D721Med (cell line): ENCODE measurements at regions not wholly inside any gene's neighbourhood (a gene's known extent, or its start where the extent isn't known, plus 50 kb on each side); places are given as distances from the start of the nearest gene placed in this dataset.
"Not testable (repeated sequence)": the region's sequence is repeated elsewhere in the genome, so short reads cannot be mapped to it uniquely, and the experiment has no call there.

Experiments used
- DNase-seq: peaks from one replicate; pipeline ENCODE4 v3.0.0; 2011; ENCODE audit warnings: low spot score; ENCODE audit not compliant: insufficient read length
- FAIRE-seq: peaks from 2 replicates; lab custom pipeline; 2011; peaks lifted over from hg19 to GRCh38; lab: Jason Lieb, UNC
- TF ChIP-seq, protein P1 (sequence below): IDR thresholded peaks from 2 replicates; pipeline ENCODE4 v1.5.1; 2012; ENCODE audit warnings: mild to moderate bottlenecking, control low read depth; ENCODE audit not compliant: insufficient read depth; ENCODE audit errors: missing control alignments

DNA sequence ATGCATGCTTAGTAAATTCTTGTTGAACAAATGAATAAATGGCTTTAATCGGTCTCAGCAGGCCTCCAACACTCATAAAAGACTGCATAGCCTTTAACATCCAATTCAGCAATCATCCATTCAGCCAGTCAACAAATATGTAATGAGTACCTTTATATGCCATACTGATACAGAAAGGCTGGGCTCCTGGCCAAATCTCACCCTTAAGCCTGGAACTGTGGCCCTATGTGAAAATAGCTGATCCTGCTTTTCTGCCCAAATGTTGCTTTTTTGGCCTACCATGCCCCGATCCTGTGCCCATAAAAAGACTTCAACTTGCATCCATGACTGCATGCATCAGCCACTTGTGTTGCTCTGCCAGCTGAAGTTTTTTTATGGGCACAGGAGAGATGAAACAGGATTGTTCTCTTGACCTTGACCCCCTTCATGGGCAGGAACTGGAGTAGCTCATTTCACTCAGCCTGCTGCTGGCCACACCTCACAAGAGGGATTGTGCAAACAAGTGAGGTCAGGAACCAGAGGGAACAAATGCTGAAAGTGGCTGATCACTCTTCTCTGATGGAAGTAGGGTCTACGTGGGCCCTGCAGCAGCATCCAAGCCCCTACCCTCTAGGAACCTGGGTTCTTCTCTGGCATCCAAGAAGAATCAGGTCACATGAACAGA is 75.6 kb downstream of the NPY1R start:
- DNase-seq (no peak), FAIRE-seq (no peak)
- TF ChIP-seq, protein P1, sequence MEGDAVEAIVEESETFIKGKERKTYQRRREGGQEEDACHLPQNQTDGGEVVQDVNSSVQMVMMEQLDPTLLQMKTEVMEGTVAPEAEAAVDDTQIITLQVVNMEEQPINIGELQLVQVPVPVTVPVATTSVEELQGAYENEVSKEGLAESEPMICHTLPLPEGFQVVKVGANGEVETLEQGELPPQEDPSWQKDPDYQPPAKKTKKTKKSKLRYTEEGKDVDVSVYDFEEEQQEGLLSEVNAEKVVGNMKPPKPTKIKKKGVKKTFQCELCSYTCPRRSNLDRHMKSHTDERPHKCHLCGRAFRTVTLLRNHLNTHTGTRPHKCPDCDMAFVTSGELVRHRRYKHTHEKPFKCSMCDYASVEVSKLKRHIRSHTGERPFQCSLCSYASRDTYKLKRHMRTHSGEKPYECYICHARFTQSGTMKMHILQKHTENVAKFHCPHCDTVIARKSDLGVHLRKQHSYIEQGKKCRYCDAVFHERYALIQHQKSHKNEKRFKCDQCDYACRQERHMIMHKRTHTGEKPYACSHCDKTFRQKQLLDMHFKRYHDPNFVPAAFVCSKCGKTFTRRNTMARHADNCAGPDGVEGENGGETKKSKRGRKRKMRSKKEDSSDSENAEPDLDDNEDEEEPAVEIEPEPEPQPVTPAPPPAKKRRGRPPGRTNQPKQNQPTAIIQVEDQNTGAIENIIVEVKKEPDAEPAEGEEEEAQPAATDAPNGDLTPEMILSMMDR, result no peak

DNA sequence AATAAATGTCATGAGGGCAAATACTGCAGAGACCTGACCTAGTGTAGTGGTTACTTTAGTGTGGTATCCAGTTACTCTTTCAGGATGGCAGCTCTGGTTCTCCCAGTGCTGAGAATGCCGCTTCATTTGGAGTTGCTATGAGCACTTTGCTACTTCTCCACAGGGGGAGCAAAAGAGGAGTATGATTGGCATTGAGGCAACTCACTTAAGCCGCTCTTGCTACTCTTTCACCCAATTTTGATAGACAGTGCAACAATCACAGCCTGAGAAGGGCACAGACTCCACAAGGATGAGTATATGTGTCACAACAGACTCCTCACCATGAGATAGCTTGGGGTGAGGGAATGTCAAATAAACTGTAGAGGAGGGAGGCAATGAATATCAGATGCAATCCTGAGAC is 81.2 kb downstream of the NPY1R start:
- DNase-seq (no peak), FAIRE-seq (no peak)
- TF ChIP-seq, protein P1, result no peak

DNA sequence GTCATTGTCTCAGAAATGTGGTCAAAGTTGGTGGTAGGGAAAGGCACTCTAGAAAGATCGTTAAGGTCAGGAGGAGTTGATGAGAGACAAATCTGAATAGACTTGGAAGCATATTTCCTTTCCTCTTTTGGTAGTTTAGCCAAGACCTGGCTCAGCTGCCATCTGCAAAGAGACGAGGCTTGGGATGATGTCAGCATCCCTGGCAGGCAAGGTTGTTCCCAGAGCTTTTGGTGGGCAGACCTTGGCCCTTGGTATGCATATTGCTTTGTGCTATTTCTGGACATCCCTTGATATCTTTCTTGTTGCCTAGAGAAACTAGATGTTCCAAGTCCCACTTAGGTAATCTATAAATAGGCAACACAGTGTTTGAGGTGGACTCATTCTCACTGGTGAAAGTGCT is 82.4 kb upstream of the NAF1 start:
- no peak for FAIRE-seq
- TF ChIP-seq, protein P1, result no peak
- no peak for DNase-seq

DNA sequence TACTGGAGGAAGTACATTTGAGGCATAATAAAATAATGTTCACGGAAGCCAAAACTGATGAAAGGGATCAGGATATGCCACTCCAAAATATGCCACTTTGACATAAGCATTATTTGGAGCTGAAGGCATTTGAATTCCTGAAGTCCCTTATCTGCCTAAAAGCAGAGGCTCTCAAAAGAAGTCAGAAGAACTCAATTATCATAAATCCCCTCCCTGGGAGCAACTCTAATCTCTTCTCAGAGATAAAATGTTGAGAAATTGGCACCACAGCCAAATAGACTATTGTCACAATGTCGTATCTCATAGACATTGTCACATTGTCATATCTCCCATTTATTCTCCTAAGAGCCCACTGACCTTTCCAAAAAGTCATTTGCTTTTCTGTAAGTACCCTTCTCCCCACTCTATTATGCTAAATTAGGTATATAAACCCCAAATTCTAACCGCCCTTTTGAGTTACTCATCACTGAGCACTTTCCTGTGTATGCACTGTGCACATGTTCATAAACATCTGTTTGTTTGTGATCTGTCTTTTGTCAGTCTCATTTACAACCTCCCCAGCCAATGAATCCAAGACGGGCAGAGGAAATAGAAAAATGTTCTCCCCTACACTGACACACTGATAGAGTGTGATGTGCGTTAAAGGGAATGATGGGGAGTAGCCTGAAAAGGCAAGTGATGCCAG is 78.5 kb upstream of the NAF1 start:
- FAIRE-seq (no peak), DNase-seq (no peak)
- TF ChIP-seq, protein P1, result no peak

DNA sequence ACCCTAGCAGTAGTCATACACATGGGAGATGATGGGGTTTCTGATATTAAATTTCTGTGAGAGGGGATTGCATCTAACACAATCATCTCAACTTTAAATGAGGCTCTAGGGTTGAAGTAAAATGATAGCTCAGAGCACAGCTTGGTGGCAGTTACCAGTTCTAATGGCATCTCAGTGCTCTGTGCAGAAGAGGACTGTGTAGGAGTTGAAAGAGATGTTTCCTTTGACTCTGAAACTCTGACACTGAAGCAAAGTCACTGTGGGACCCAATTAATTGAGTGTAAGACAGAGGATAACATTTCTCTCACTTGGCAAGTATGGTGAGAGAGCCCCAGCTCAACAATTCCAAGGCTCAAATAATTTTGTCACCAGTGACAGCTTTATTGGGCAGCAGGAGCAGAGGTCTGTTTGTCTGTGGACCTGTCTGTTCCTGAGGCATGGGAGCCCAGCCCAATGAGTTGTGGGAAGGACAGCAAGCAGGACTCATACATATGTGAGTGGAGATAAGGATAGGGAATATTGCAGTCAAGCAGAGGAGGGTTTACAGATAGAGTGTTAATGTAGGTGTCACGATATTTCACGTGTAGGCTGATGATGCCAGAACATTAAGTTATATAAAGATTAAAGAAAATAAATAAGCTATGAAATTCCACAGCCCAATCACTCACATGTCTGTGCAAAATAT is 76.7 kb upstream of the NAF1 start:
- no peak for FAIRE-seq
- TF ChIP-seq, protein P1, result no peak

DNA sequence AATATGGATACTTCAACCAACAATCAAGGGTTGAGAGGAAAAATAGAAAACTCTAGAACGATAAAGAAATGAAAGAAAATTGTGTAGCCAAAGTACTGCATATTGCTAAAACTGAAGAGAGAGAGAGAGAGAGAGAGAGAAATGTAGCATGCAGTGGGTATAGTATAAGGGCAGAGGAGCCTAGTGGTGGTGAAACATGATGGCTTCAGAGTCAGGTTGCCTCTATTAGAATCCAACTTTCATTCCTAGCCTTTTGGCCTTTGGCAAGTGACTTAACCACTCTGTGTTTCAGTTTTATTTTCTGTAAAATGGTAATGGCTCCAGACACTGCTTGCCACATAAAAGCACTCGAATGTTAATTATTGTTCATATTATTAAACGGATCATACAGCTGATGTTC is 71.2 kb upstream of the NAF1 start:
- DNase-seq (no peak), FAIRE-seq (no peak)
- TF ChIP-seq, protein P1, result no peak

More for the DNA sequence above, 76.7 kb upstream of the NAF1 start:
- no peak for DNase-seq

DNA sequence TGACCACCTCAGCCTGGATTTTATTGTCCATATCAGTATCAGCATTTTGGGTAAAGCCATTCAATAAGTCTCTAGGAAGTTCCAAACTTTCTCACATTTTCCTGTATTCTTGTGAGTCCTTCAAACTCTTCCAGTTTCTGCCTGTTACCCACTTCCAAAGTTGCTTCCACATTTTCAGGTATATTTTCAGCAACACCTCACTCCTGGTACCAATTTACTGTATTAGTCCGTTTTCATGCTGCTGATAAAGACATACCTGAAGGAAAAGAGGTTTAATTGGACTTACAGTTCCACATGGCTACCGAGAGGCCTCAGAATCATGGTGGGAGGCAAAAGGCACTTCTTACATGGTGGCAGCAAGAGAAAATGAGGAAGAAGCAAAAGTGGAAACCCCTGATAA is 69.7 kb upstream of the NAF1 start:
- FAIRE-seq, DNase-seq: not testable (repeated sequence)
